ENCODE measurements at regions not wholly inside any gene's neighbourhood (a gene's known extent, or its start where the extent isn't known, plus 50 kb on each side); places are given as distances from the start of the nearest gene placed in this dataset.
"Not testable (repeated sequence)": the region's sequence is repeated elsewhere in the genome, so short reads cannot be mapped to it uniquely, and the experiment has no call there.

- DNase-seq (ENCODE audit: low read depth, low spot score) = peak; percentile 23
These were observed 299.1 kb downstream of the PAX3 start for GRCh38 chr2:221999717-222000116.

- DNase-seq (ENCODE audit: low read depth, low spot score) = no peak
These were observed 299.6 kb downstream of the PAX3 start for GRCh38 chr2:221999166-221999565.

GRCh38 chr2:221997683-221998082, 301.1 kb downstream of the PAX3 start:
- no peak for DNase-seq (ENCODE audit: low read depth, low spot score)

- peak; percentile 29 for DNase-seq (ENCODE audit: low read depth, low spot score)
These were observed 301.7 kb downstream of the PAX3 start for GRCh38 chr2:221997100-221997499.

GRCh38 chr2:221994926-221995325, 303.9 kb downstream of the PAX3 start:
- no peak for DNase-seq (ENCODE audit: low read depth, low spot score)

GRCh38 chr2:221984376-221984775, 314.4 kb downstream of the PAX3 start:
- peak; percentile 18 for DNase-seq (ENCODE audit: low read depth, low spot score)

GRCh38 chr2:221981912-221982470, 316.8 kb downstream of the PAX3 start:
- no peak for DNase-seq (ENCODE audit: low read depth, low spot score)

- DNase-seq (ENCODE audit: low read depth, low spot score) = no peak
These were observed 323.6 kb downstream of the PAX3 start for GRCh38 chr2:221975151-221975550.

- no peak for DNase-seq (ENCODE audit: low read depth, low spot score)
These were observed 324.9 kb downstream of the PAX3 start for GRCh38 chr2:221973902-221974301.

- DNase-seq (ENCODE audit: low read depth, low spot score) = no peak
These were observed 325.3 kb downstream of the PAX3 start for GRCh38 chr2:221973502-221973901.

- DNase-seq (ENCODE audit: low read depth, low spot score) = no peak
These were observed 325.9 kb downstream of the PAX3 start for GRCh38 chr2:221972813-221973478.

GRCh38 chr2:221970389-221970788, 328.4 kb downstream of the PAX3 start:
- DNase-seq (ENCODE audit: low read depth, low spot score) = no peak

- DNase-seq (ENCODE audit: low read depth, low spot score) = no peak
These were observed 329.0 kb downstream of the PAX3 start for GRCh38 chr2:221969830-221970144.

- DNase-seq (ENCODE audit: low read depth, low spot score) = no peak
These were observed 329.5 kb downstream of the PAX3 start for GRCh38 chr2:221969087-221969829.

GRCh38 chr2:221962186-221962585, 336.6 kb downstream of the PAX3 start:
- no peak for DNase-seq (ENCODE audit: low read depth, low spot score)

GRCh38 chr2:221961561-221961960, 337.2 kb downstream of the PAX3 start:
- DNase-seq (ENCODE audit: low read depth, low spot score) = no peak

- peak; percentile 30 for DNase-seq (ENCODE audit: low read depth, low spot score)
These were observed 340.6 kb downstream of the PAX3 start for GRCh38 chr2:221958224-221958623.

- no peak for DNase-seq (ENCODE audit: low read depth, low spot score)
These were observed 350.7 kb downstream of the PAX3 start for GRCh38 chr2:221948076-221948475.

- not testable (repeated sequence) for DNase-seq (ENCODE audit: low read depth, low spot score)
These were observed 354.3 kb downstream of the PAX3 start for GRCh38 chr2:221944452-221944851.

GRCh38 chr2:221943076-221943810, 355.6 kb downstream of the PAX3 start:
- no peak for DNase-seq (ENCODE audit: low read depth, low spot score)

- DNase-seq (ENCODE audit: low read depth, low spot score) = no peak
These were observed 359.3 kb upstream of the EPHA4 start for GRCh38 chr2:221931251-221931991.

GRCh38 chr2:221929259-221929658, 357.2 kb upstream of the EPHA4 start:
- DNase-seq (ENCODE audit: low read depth, low spot score) = no peak
